Cardiac muscle cell (in vitro differentiated cells and primary cell): ENCODE measurements at regions not wholly inside any gene's neighbourhood (a gene's known extent, or its start where the extent isn't known, plus 50 kb on each side); places are given as distances from the start of the nearest gene placed in this dataset.

Source experiments
- DNase-seq, 2 donors: peaks; one replicate each; pipeline versions ENCODE4 v3.0.0 to v3.0.0-alpha.2; 2010 to 2017; ENCODE audit warnings: low read depth in 1 of 2, low spot score in 1 of 2
- H3K27ac ChIP-seq: fragments of 200-600 bp; sonication (generic); 2 replicates; pipeline ENCODE4 v1.5.1; 2016
- H3K27me3 ChIP-seq: fragments of 200-600 bp; sonication (generic); 2 replicates; pipeline ENCODE4 v1.6.0; 2016; ENCODE audit warnings: control low read depth
- H3K36me3 ChIP-seq: fragments of 200-600 bp; sonication (generic); 2 replicates; pipeline ENCODE4 v1.5.1; 2016; ENCODE audit warnings: control low read depth
- H3K4me1 ChIP-seq: fragments of 200-600 bp; sonication (generic); 2 replicates; pipeline ENCODE4 v1.8.1; 2017; ENCODE audit warnings: low read depth, mild to moderate bottlenecking, mixed run types
- H3K4me3 ChIP-seq: fragments of 200-600 bp; sonication (generic); 2 replicates; pipeline ENCODE4 v1.5.1; 2016; ENCODE audit warnings: mild to moderate bottlenecking
- H3K9me3 ChIP-seq: fragments of 200-600 bp; sonication (generic); 2 replicates; pipeline ENCODE4 v1.5.1; 2017; ENCODE audit warnings: low read depth, mild to moderate bottlenecking, control low read depth
- CTCF ChIP-seq: IDR thresholded peaks from 2 replicates; pipeline ENCODE4 v1.5.1; 2012; ENCODE audit warnings: low read depth, mild to moderate bottlenecking, low read length

GRCh38 chr6:25032934-25033333 lies 97.2 kb upstream of the RIPOR2 start:
- no peak for DNase-seq
- Histone ChIP-seq H3K9me3 (no peaks in the 10 kb centered on the region), H3K4me1 (peaks cover 6% of the 10 kb centered on the region), H3K27ac (no peak overlapping the region), H3K36me3 (no peaks in the 10 kb centered on the region), H3K4me3 (no peak overlapping the region), H3K27me3 (no peaks in the 10 kb centered on the region)
- TF ChIP-seq CTCF, result no peak

DNA sequence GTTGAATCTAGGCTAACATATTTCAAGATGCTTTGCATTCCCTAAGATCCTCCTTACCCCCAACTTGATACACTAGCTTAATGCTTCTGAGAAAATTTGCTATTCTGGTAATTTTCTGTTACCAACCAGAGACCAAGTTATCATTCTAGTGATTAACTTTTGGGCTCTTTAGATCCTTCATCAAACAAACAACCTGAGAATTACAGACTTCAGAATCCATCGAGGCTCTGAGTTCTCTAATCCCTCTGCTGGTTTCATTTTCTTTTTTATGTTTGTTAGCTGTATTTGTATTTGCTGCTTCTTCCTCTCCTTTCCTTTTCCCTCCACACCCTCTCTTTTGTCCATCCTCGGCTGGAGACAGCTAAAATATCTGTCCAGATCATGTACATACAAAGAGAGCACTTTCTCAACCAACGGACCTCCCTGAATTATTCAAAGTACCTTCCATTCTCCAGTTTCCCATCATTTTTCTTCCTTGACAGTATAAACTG lies 98.7 kb upstream of the RIPOR2 start:
- H3K27me3 ChIP-seq, result no peaks in the 10 kb centered on the region
- no peak for TF ChIP-seq CTCF
- no peaks in the 10 kb centered on the region for H3K36me3 ChIP-seq
- H3K4me3 ChIP-seq, result no peak overlapping the region
- H3K27ac ChIP-seq, result no peak overlapping the region
- DNase-seq, result no peak
- H3K4me1 ChIP-seq, result peaks cover 6% of the 10 kb centered on the region
- H3K9me3 ChIP-seq, result no peaks in the 10 kb centered on the region

- DNase-seq, result peak in 1 of 2 donors; percentile 12
- Histone ChIP-seq H3K27ac (no peak overlapping the region), H3K27me3 (no peaks in the 10 kb centered on the region), H3K4me1 (peaks cover 6% of the 10 kb centered on the region), H3K9me3 (no peaks in the 10 kb centered on the region), H3K36me3 (no peaks in the 10 kb centered on the region), H3K4me3 (no peak overlapping the region)
- no peak for TF ChIP-seq CTCF
These were observed 99.4 kb upstream of the RIPOR2 start for GRCh38 chr6:25035174-25035511.

GRCh38 chr6:25035512-25036435 lies 100.0 kb upstream of the RIPOR2 start:
- no peak for DNase-seq
- H3K36me3 ChIP-seq, result no peaks in the 10 kb centered on the region
- H3K27me3 ChIP-seq, result no peaks in the 10 kb centered on the region
- no peak overlapping the region for H3K27ac ChIP-seq
- H3K4me1 ChIP-seq, result peaks cover 6% of the 10 kb centered on the region
- H3K4me3 ChIP-seq, result no peak overlapping the region
- no peaks in the 10 kb centered on the region for H3K9me3 ChIP-seq
- TF ChIP-seq CTCF, result no peak

- no peaks in the 10 kb centered on the region for H3K9me3 ChIP-seq
- H3K4me3 ChIP-seq, result no peak overlapping the region
- H3K27ac ChIP-seq, result no peak overlapping the region
- H3K4me1 ChIP-seq, result peaks cover 6% of the 10 kb centered on the region
- H3K27me3 ChIP-seq, result no peaks in the 10 kb centered on the region
- no peak for TF ChIP-seq CTCF
- DNase-seq, result no peak
- no peaks in the 10 kb centered on the region for H3K36me3 ChIP-seq
These were observed 100.7 kb upstream of the RIPOR2 start for GRCh38 chr6:25036461-25036860.
